SJSA1 (cell line): ENCODE measurements at regions not wholly inside any gene's neighbourhood (a gene's known extent, or its start where the extent isn't known, plus 50 kb on each side); places are given as distances from the start of the nearest gene placed in this dataset.
"Not testable (repeated sequence)": the region's sequence is repeated elsewhere in the genome, so short reads cannot be mapped to it uniquely, and the experiment has no call there.

Experiments
- DNase-seq, 2 experiments: peaks; one replicate each; pipeline ENCODE4 v3.0.0-alpha.2; 2015 to 2020; ENCODE audit warnings: low spot score in 2 of 2, low read depth in 1 of 2
- H3K27ac ChIP-seq: fragments of 250-450 bp; sonication (Bioruptor Pico); 2 replicates; pipeline ENCODE4 v1.5.1; 2020; ENCODE audit warnings: mild to moderate bottlenecking, moderate library complexity
- H3K27me3 ChIP-seq: fragments of 250-450 bp; sonication (Bioruptor Pico); replicated peaks from 2 replicates; pipeline ENCODE4 v1.5.1; 2020; ENCODE audit warnings: mild to moderate bottlenecking, moderate library complexity
- H3K36me3 ChIP-seq: fragments of 250-450 bp; sonication (Bioruptor Pico); 2 replicates; pipeline ENCODE4 v1.5.1; 2020; ENCODE audit warnings: mild to moderate bottlenecking
- H3K4me1 ChIP-seq: fragments of 250-450 bp; sonication (Bioruptor Pico); replicated peaks from 2 replicates; pipeline ENCODE4 v1.6.1; 2021; ENCODE audit warnings: mild to moderate bottlenecking
- H3K4me3 ChIP-seq: fragments of 250-450 bp; sonication (Bioruptor Pico); 2 replicates; pipeline ENCODE4 v1.5.1; 2020; ENCODE audit warnings: mild to moderate bottlenecking
- H3K9me3 ChIP-seq: fragments of 250-450 bp; sonication (Bioruptor Pico); replicated peaks from 2 replicates; pipeline ENCODE4 v1.5.1; 2020; ENCODE audit warnings: mild to moderate bottlenecking

GRCh38 chr13:63236667-63237396 lies 1821.2 kb upstream of the PCDH20 start:
- H3K27ac ChIP-seq, DNase-seq, H3K4me1 ChIP-seq, H3K4me3 ChIP-seq, H3K27me3 ChIP-seq, H3K9me3 ChIP-seq, H3K36me3 ChIP-seq: not testable (repeated sequence)

- H3K4me3 ChIP-seq, H3K27me3 ChIP-seq, H3K9me3 ChIP-seq, DNase-seq, H3K27ac ChIP-seq, H3K4me1 ChIP-seq, H3K36me3 ChIP-seq: not testable (repeated sequence)
Observed at GRCh38 chr13:63218596-63218995, 1802.9 kb upstream of the PCDH20 start.

- Histone ChIP-seq H3K9me3 (no peaks in the 10 kb centered on the region; the same call in 1 of the 2 replicates), H3K27ac (no peak overlapping the region), H3K4me3 (no peak overlapping the region), H3K4me1 (no peaks in the 10 kb centered on the region), H3K36me3 (no peaks in the 10 kb centered on the region), H3K27me3 (no peaks in the 10 kb centered on the region)
- no peak for DNase-seq
Observed at GRCh38 chr13:63209330-63210017, 1793.8 kb upstream of the PCDH20 start.

GRCh38 chr13:63208826-63209225 lies 1793.2 kb upstream of the PCDH20 start:
- no peaks in the 10 kb centered on the region for H3K27me3 ChIP-seq
- H3K4me3 ChIP-seq: no peak overlapping the region
- H3K36me3 ChIP-seq: no peaks in the 10 kb centered on the region
- H3K4me1 ChIP-seq: no peaks in the 10 kb centered on the region
- no peaks in the 10 kb centered on the region; the same call in 1 of the 2 replicates for H3K9me3 ChIP-seq
- no peak overlapping the region for H3K27ac ChIP-seq
- DNase-seq: no peak

GRCh38 chr13:63206461-63206860 lies 1790.8 kb upstream of the PCDH20 start:
- Histone ChIP-seq H3K4me3 (no peak overlapping the region), H3K4me1 (no peaks in the 10 kb centered on the region), H3K27me3 (no peaks in the 10 kb centered on the region), H3K9me3 (no peaks in the 10 kb centered on the region; the same call in 1 of the 2 replicates), H3K36me3 (no peaks in the 10 kb centered on the region), H3K27ac (no peak overlapping the region)
- DNase-seq: no peak

- Histone ChIP-seq H3K27ac (no peak overlapping the region), H3K36me3 (no peaks in the 10 kb centered on the region), H3K4me3 (no peak overlapping the region), H3K4me1 (no peaks in the 10 kb centered on the region), H3K9me3 (no peaks in the 10 kb centered on the region), H3K27me3 (no peaks in the 10 kb centered on the region)
- DNase-seq: no peak
Observed at GRCh38 chr13:63201493-63201892, 1785.8 kb upstream of the PCDH20 start.

GRCh38 chr13:63199508-63199907 lies 1783.9 kb upstream of the PCDH20 start:
- Histone ChIP-seq H3K27ac (no peak overlapping the region), H3K4me3 (no peak overlapping the region), H3K4me1 (no peaks in the 10 kb centered on the region), H3K9me3 (no peaks in the 10 kb centered on the region), H3K27me3 (no peaks in the 10 kb centered on the region), H3K36me3 (no peaks in the 10 kb centered on the region)
- DNase-seq: no peak

GRCh38 chr13:63198071-63198470 lies 1782.4 kb upstream of the PCDH20 start:
- Histone ChIP-seq H3K4me3 (no peak overlapping the region), H3K9me3 (no peaks in the 10 kb centered on the region), H3K4me1 (no peaks in the 10 kb centered on the region), H3K27me3 (no peaks in the 10 kb centered on the region), H3K36me3 (no peaks in the 10 kb centered on the region), H3K27ac (no peak overlapping the region)
- no peak for DNase-seq

GRCh38 chr13:63195726-63196125 lies 1780.1 kb upstream of the PCDH20 start:
- Histone ChIP-seq H3K9me3 (no peaks in the 10 kb centered on the region), H3K36me3 (no peaks in the 10 kb centered on the region), H3K27ac (no peak overlapping the region), H3K27me3 (no peaks in the 10 kb centered on the region), H3K4me3 (no peak overlapping the region), H3K4me1 (no peaks in the 10 kb centered on the region)
- DNase-seq: no peak

- no peak for DNase-seq
- Histone ChIP-seq H3K9me3 (no peaks in the 10 kb centered on the region), H3K27me3 (no peaks in the 10 kb centered on the region), H3K36me3 (no peaks in the 10 kb centered on the region), H3K27ac (no peak overlapping the region), H3K4me1 (no peaks in the 10 kb centered on the region), H3K4me3 (no peak overlapping the region)
Observed at GRCh38 chr13:63190742-63191141, 1775.1 kb upstream of the PCDH20 start.

GRCh38 chr13:63190219-63190618 lies 1774.6 kb upstream of the PCDH20 start:
- Histone ChIP-seq H3K27ac (no peak overlapping the region), H3K4me1 (no peaks in the 10 kb centered on the region), H3K4me3 (no peak overlapping the region), H3K36me3 (no peaks in the 10 kb centered on the region), H3K9me3 (no peaks in the 10 kb centered on the region), H3K27me3 (no peaks in the 10 kb centered on the region)
- no peak for DNase-seq

GRCh38 chr13:63189712-63190111 lies 1774.1 kb upstream of the PCDH20 start:
- H3K27ac ChIP-seq: no peak overlapping the region
- no peak for DNase-seq
- no peaks in the 10 kb centered on the region for H3K36me3 ChIP-seq

GRCh38 chr13:63184693-63185092 lies 1769.0 kb upstream of the PCDH20 start:
- H3K4me3 ChIP-seq: no peak overlapping the region
- peak in 1 of 2 experiments; percentile 45 for DNase-seq
- no peaks in the 10 kb centered on the region for H3K36me3 ChIP-seq
- H3K27me3 ChIP-seq: no peaks in the 10 kb centered on the region
- no peaks in the 10 kb centered on the region for H3K4me1 ChIP-seq
- H3K9me3 ChIP-seq: no peaks in the 10 kb centered on the region
- no peak overlapping the region for H3K27ac ChIP-seq

More at GRCh38 chr13:63189712-63190111, 1774.1 kb upstream of the PCDH20 start:
- Histone ChIP-seq H3K4me1 (no peaks in the 10 kb centered on the region), H3K4me3 (no peak overlapping the region), H3K27me3 (no peaks in the 10 kb centered on the region), H3K9me3 (no peaks in the 10 kb centered on the region)

- Histone ChIP-seq H3K27ac (no peak overlapping the region), H3K27me3 (no peaks in the 10 kb centered on the region), H3K9me3 (no peaks in the 10 kb centered on the region), H3K4me1 (no peaks in the 10 kb centered on the region), H3K4me3 (no peak overlapping the region), H3K36me3 (no peaks in the 10 kb centered on the region)
- no peak for DNase-seq
Observed at GRCh38 chr13:63175536-63175935, 1759.9 kb upstream of the PCDH20 start.
